DMS114 treated with DMSO at 0.1 percent for 48 hours (cell line): ENCODE measurements at regions not wholly inside any gene's neighbourhood (a gene's known extent, or its start where the extent isn't known, plus 50 kb on each side); places are given as distances from the start of the nearest gene placed in this dataset.
"Not testable (repeated sequence)": the region's sequence is repeated elsewhere in the genome, so short reads cannot be mapped to it uniquely, and the experiment has no call there.

ENCODE experiments used
- DNase-seq: peaks from one replicate; lab custom pipeline; 2025; ENCODE audit not compliant: unreplicated experiment; lab: John Stamatoyannopoulos, UW

DNA sequence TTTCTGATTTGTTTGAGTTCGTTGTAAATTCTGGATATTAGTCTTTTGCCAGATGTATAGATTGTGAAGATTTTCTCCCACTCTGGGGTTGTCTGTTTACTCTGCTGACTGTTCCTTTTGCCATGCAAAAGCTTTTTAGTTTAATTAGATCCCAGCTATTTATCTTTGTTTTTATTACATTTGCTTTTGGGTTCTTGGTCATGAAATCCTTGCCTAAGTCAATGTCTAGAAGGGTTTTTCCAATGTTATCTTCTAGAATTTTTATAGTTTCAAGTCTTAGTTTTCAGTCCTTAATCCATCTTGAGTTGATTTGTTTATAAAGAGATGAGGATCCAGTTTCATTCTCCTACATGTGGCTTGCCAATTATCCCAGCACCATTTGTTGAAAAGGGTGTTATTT lies 68.7 kb upstream of the ZPLD1 start:
- not testable (repeated sequence) for DNase-seq

- no peak for DNase-seq
These were observed 59.8 kb upstream of the ZPLD1 start for GRCh38 chr3:102374863-102375634.

DNA sequence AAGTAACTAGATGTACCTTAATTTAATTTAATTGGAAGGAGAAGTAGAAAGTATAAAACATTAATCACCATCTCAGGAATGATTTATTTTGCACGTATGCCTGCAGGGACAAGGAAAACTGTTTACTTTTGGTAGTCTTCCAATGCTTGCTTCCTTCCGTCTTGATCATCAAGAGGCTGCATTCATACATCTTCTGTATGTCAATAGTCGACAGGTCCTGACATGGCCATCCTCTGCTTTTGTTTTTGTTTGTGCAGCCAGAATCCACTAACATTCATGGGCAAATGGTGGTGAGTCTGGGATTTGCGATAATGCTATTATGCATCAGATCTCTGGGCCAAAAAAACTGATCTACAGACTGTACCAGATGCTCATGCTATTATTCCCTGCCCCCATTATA lies 56.6 kb upstream of the ZPLD1 start:
- no peak for DNase-seq

DNA sequence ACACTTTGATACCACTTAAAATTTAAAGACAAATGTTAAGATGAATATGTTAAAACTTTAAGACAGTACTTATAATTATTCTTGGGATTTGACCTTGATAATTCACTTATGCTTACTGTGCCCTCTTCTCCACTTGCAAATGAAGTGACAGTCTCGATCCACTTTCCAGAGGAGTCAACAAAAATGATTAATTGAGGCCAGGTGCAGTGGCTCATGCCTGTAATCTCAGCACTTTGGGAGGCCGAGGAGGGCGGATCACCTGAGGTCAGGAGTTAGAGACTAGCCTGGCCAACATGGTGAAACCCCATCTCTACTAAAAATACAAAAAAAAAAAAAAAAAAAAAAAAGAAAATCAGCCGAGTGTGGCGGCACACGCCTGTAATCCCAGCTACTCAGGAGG lies 52.6 kb upstream of the ZPLD1 start:
- not testable (repeated sequence) for DNase-seq
